K562 (cell line): ENCODE measurements at regions not wholly inside any gene's neighbourhood (a gene's known extent, or its start where the extent isn't known, plus 50 kb on each side); places are given as distances from the start of the nearest gene placed in this dataset.

ENCODE experiments used
- ATAC-seq: fragments of 200-7000 bp; cut with Tn5 transposase; 3 replicates; pipeline ENCODE4 v1.9.1; 2020; ENCODE audit warnings: moderate library complexity
- BruUV-seq: library from RNA; stranded (reverse); fragments of 400-500 nt; replicated peaks from 2 replicates; lab custom pipeline; 2021; lab: Mats Ljungman, UMichigan
- CTCF ChIA-PET: fragments of 300-600 bp; formaldehyde crosslinking; extraction: SDS; loops from one replicate; lab custom pipeline; 2021; ENCODE audit warnings: low intra/inter-chr PET ratio; lab: Yijun Ruan, JAX
- POLR2A ChIA-PET: fragments of 300-600, 350-650 bp; sonication (Branson Sonifier 250); formaldehyde crosslinking; extraction: SDS; loops from one replicate; lab custom pipeline; 2021; ENCODE audit warnings: antibody characterized with exemption, inconsistent platforms; lab: Yijun Ruan, JAX
- DNase-seq, 4 experiments: peaks; one replicate each; pipeline versions ENCODE4 v3.0.0 to v3.0.0-alpha.2; 2011 to 2018; ENCODE audit warnings: low spot score in 3 of 4, mixed read lengths in 3 of 4; ENCODE audit errors: extremely low read depth in 1 of 4
- FAIRE-seq: peaks from 2 replicates; lab custom pipeline; 2011; peaks lifted over from hg19 to GRCh38; lab: Jason Lieb, UNC
- H2AFZ ChIP-seq: 2 replicates; pipeline ENCODE4 v1.6.0; 2011; ENCODE audit warnings: low read depth, low read length, control low read depth, inconsistent platforms
- H3K27ac ChIP-seq: fragments of 200-600 bp; 3 replicates; pipeline ENCODE4 v1.8.0; 2011; ENCODE audit warnings: low read depth, mild to moderate bottlenecking, control low read depth, inconsistent platforms, low read length, moderate library complexity, mixed read lengths; ENCODE audit errors: extremely low read depth
- H3K27me3 ChIP-seq, 2 experiments: fragments of 300-600 bp in 1 of 2; 2 replicates in 1 of 2; 3 replicates in 1 of 2; pipeline versions ENCODE4 v1.6.0 to v1.8.0; 2011; ENCODE audit warnings: inconsistent platforms in 2 of 2, low read length in 2 of 2, mild to moderate bottlenecking in 1 of 2, mixed read lengths in 1 of 2, moderate library complexity in 1 of 2; ENCODE audit not compliant: control insufficient read depth in 2 of 2, insufficient read depth in 2 of 2
- H3K36me3 ChIP-seq: fragments of 300-600 bp; 3 replicates; pipeline ENCODE4 v1.8.0; 2011; ENCODE audit warnings: mild to moderate bottlenecking, low read length, inconsistent platforms; ENCODE audit not compliant: control insufficient read depth, insufficient read depth
- H3K4me1 ChIP-seq, 2 experiments: fragments of 200-600 bp in 1 of 2; replicated peaks in 1 of 2; 2 replicates in 1 of 2; 3 replicates in 1 of 2; pipeline versions ENCODE4 v1.5.1 to v1.8.0; 2011; ENCODE audit warnings: inconsistent platforms in 2 of 2, low read length in 2 of 2, mild to moderate bottlenecking in 1 of 2, mixed read lengths in 1 of 2, moderate library complexity in 1 of 2; ENCODE audit not compliant: control insufficient read depth in 2 of 2, insufficient read depth in 2 of 2
- H3K4me2 ChIP-seq: 2 replicates; pipeline ENCODE4 v1.6.1; 2011; ENCODE audit warnings: low read length, control low read depth, inconsistent platforms, mixed read lengths; ENCODE audit not compliant: insufficient read depth
- H3K4me3 ChIP-seq: fragments of 200-600 bp; sonication (generic), shearing (Covaris generic); 2 replicates; pipeline ENCODE4 v1.5.1; 2016; ENCODE audit warnings: control low read depth, inconsistent platforms
- H3K79me2 ChIP-seq: fragments of 200-600 bp; 3 replicates; pipeline ENCODE4 v1.8.0; 2011; ENCODE audit warnings: low read length, inconsistent platforms; ENCODE audit not compliant: control insufficient read depth, insufficient read depth
- H3K9ac ChIP-seq, 2 experiments: 2 replicates each; pipeline versions ENCODE4 v1.6.0 to v1.6.1; 2011; ENCODE audit warnings: low read depth in 2 of 2, low read length in 2 of 2, control low read depth in 1 of 2, inconsistent platforms in 1 of 2, mild to moderate bottlenecking in 1 of 2, mixed read lengths in 1 of 2; ENCODE audit not compliant: insufficient read depth in 1 of 2
- H3K9me1 ChIP-seq: one replicate; pipeline ENCODE4 v1.6.0; 2011; ENCODE audit warnings: inconsistent platforms, mild to moderate bottlenecking, low read length, moderate library complexity; ENCODE audit not compliant: control insufficient read depth, insufficient read depth
- H3K9me3 ChIP-seq: replicated peaks from 2 replicates; pipeline ENCODE4 v1.5.1; 2011; ENCODE audit warnings: low read depth, low read length, inconsistent platforms; ENCODE audit not compliant: control insufficient read depth, insufficient read depth
- H4K20me1 ChIP-seq: replicated peaks from 2 replicates; pipeline ENCODE4 v1.6.1; 2011; ENCODE audit warnings: low read length, inconsistent platforms, mixed read lengths; ENCODE audit not compliant: control insufficient read depth, insufficient read depth
- BHLHE40 ChIP-seq: IDR thresholded peaks from 2 replicates; pipeline ENCODE4 v1.6.1; 2011; ENCODE audit warnings: low read length, improper control_type of control experiment
- BRD4 ChIP-seq: fragments of 200-600 bp; sonication (generic); IDR thresholded peaks from 2 replicates; pipeline ENCODE4 v1.6.1; 2017; ENCODE audit warnings: inconsistent platforms
- CEBPZ ChIP-seq: fragments of 150-350 bp; IDR thresholded peaks from 2 replicates; pipeline ENCODE4 v1.6.1; 2014; ENCODE audit warnings: low read depth, mild to moderate bottlenecking, low read length, borderline replicate concordance
- HNRNPLL ChIP-seq: fragments of 200-400 bp; formaldehyde crosslinking; IDR thresholded peaks from 2 replicates; pipeline ENCODE4 v1.6.1; 2017; ENCODE audit warnings: low read length, low read depth, mild to moderate bottlenecking; ENCODE audit not compliant: poor library complexity, severe bottlenecking
- HOMEZ ChIP-seq: fragments of 250-450 bp; sonication (Bioruptor Pico); IDR thresholded peaks from 2 replicates; pipeline ENCODE4 v1.4.0; 2020; ENCODE audit warnings: mild to moderate bottlenecking, moderate library complexity
- MAFF ChIP-seq: IDR thresholded peaks from 2 replicates; pipeline ENCODE4 v1.6.1; 2012; ENCODE audit warnings: low read length, improper control_type of control experiment
- POLR2B ChIP-seq: fragments of 450-650 bp; IDR thresholded peaks from 2 replicates; pipeline ENCODE4 v1.6.1; 2018; ENCODE audit warnings: low read depth; ENCODE audit not compliant: partially characterized antibody
- RAD21 ChIP-seq, 2 experiments: fragments of 250-450 bp in 1 of 2; fragments of 450-650 bp in 1 of 2; sonication (Bioruptor Pico) in 1 of 2; formaldehyde crosslinking in 1 of 2; IDR thresholded peaks in 1 of 2; conservative IDR thresholded peaks in 1 of 2; 2 replicates each; pipeline versions ENCODE4 v1.4.0 to v1.8.0; 2020 to 2022; ENCODE audit warnings: mild to moderate bottlenecking in 2 of 2, moderate library complexity in 1 of 2
- SETDB1 ChIP-seq: IDR thresholded peaks from one replicate; pipeline ENCODE4 v1.6.1; 2012; ENCODE audit warnings: low read length, control low read depth, inconsistent platforms
- SIN3A ChIP-seq, 2 experiments: fragments of 150-350 bp in 1 of 2; IDR thresholded peaks; 2 replicates each; pipeline ENCODE4 v1.6.1; 2011 to 2016; ENCODE audit warnings: borderline replicate concordance in 2 of 2, low read depth in 2 of 2, low read length in 2 of 2, mild to moderate bottlenecking in 2 of 2, moderate library complexity in 2 of 2; ENCODE audit not compliant: control insufficient read depth in 1 of 2
- SMARCC2 ChIP-seq: fragments of 450-650 bp; IDR thresholded peaks from 2 replicates; pipeline ENCODE4 v1.6.1; 2017; ENCODE audit warnings: antibody characterized with exemption, moderate library complexity, mild to moderate bottlenecking, low read depth
- XRCC3 ChIP-seq: fragments of 450-650 bp; IDR thresholded peaks from 2 replicates; pipeline ENCODE4 v1.6.1; 2017; ENCODE audit warnings: mild to moderate bottlenecking, moderate library complexity
- ZFP36 ChIP-seq: fragments of 150-350 bp; IDR thresholded peaks from 2 replicates; pipeline ENCODE4 v1.6.1; 2018; ENCODE audit warnings: low read length, low read depth; ENCODE audit not compliant: partially characterized antibody
- ZKSCAN1 ChIP-seq: fragments of 150-350 bp; IDR thresholded peaks from 2 replicates; pipeline ENCODE4 v1.6.1; 2016; ENCODE audit warnings: low read depth, low read length
- ZNF217 ChIP-seq: sonication (generic); formaldehyde crosslinking; IDR thresholded peaks from 2 replicates; pipeline ENCODE4 v1.8.0; 2022; ENCODE audit warnings: mild to moderate bottlenecking, missing genetic modification reagents
- ZNF224 ChIP-seq: sonication (generic); formaldehyde crosslinking; IDR thresholded peaks from 2 replicates; pipeline ENCODE4 v1.8.0; 2022; ENCODE audit warnings: mild to moderate bottlenecking, missing genetic modification reagents
- ZNF282 ChIP-seq: sonication (generic); formaldehyde crosslinking; IDR thresholded peaks from 2 replicates; pipeline ENCODE4 v1.8.1; 2023; ENCODE audit warnings: missing genetic modification reagents
- ZNF354B ChIP-seq: fragments of 250-450 bp; sonication (Bioruptor Pico); IDR thresholded peaks from 2 replicates; pipeline ENCODE4 v1.4.0; 2020
- WGBS: fragments of 100-300 bp; shearing (Covaris generic); methylation state at CpG from one replicate; pipeline ENCODE4 v1.1.6; 2016; ENCODE audit warnings: low coverage, mixed read lengths; ENCODE audit not compliant: insufficient coverage; ENCODE audit errors: missing lambda C conversion rate; 5-methylcytosine and 5-hydroxymethylcytosine counted together
- in situ Hi-C: fragments of 300-500 bp; cut with MboI; formaldehyde crosslinking; loops from 4 replicates; pipeline ENCODE4 v1.15.0; 2018; ENCODE audit warnings: inconsistent platforms, mixed read lengths
- intact Hi-C: fragments of 100-400 bp; cut with micrococcal nuclease; formaldehyde crosslinking; loops from 2 replicates; pipeline ENCODE4 v1.14.2; 2022

DNA sequence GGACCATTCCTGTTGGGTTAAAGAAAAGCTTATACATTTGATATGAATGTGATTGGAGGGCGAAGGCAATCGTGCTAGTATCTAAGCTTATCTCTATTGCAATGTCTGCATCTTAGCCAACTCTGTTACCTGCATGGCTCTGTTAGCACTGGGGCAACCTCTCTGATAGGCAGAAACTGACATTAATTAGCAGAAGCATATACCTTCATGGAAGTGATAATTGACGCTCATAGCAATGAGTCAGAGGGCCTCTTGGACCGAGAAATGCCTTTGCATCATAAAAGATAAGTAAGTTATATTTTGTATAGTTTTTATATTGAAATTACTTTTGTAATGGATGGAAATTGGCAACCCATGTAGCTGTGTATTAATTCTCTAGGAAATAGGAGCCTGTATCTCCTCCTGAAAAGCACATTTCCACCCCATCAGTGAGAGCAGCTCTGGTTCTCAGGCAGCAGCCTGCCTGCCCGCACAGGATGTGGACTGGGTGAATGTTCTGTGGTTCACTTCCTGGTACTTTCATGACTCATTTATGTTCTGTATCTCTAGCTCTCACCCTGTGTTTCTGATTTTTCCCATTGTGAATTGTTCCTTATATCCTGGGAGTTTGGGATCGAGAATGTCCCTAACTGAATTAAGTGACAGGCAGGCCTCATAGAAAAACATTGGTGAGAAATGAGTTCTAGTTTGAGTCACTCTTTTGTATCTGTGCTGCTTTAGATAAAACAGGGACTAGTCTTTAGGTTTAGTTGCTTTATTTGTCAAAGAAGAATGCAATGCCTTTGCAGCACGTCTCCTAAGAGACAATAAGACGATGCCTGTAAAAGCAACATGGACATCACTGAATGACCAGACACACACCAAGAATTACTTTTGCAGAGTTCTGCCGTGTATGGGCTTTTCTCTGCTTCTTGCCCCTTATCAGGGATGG lies 344.9 kb downstream of the DCDC2C start:
- ChIA-PET POLR2A (no interaction called here), CTCF (no interaction called here)
- Histone ChIP-seq H3K4me2 (no peak overlapping the region), H3K9me1 (no peaks in the 10 kb centered on the region), H3K36me3 (no peaks in the 10 kb centered on the region), H3K27ac (no peak overlapping the region), H3K9ac (no peak overlapping the region), H3K79me2 (no peaks in the 10 kb centered on the region), H3K27me3 (no peaks in the 10 kb centered on the region), H2AFZ (no peak overlapping the region), H3K9me3 (no peaks in the 10 kb centered on the region), H3K4me1 (no peaks in the 10 kb centered on the region), H4K20me1 (no peaks in the 10 kb centered on the region), H3K4me3 (no peak overlapping the region)
- no peak for DNase-seq
- WGBS: 0% methylated on average over 9 of the region's 9 CpGs
- FAIRE-seq: no peak
- intact Hi-C loops: no loop called here
- in situ Hi-C loops: no loop called here
- no TSS peak for BruUV-seq
- no peak for ATAC-seq
- TF ChIP-seq CEBPZ: no peak
- no peak for TF ChIP-seq RAD21 (CRISPR knock-in tag; conservative IDR thresholded peaks at IDR 0.05 in 1 of 2, IDR thresholded peaks at IDR 0.05 in 1 of 2)
- no peak for TF ChIP-seq SMARCC2
- no peak for TF ChIP-seq BRD4
- no peak for TF ChIP-seq ZKSCAN1
- TF ChIP-seq SIN3A (IDR thresholded peaks at IDR 0.05; ENCODE audit: borderline replicate concordance in 2 of 2, control insufficient read depth in 1 of 2, low read depth in 2 of 2, low read length in 2 of 2): no peak
- TF ChIP-seq ZNF217 (CRISPR knock-in tag): no peak
- no peak for TF ChIP-seq HNRNPLL
- TF ChIP-seq ZNF354B: no peak
- TF ChIP-seq ZNF282 (CRISPR knock-in tag): no peak
- TF ChIP-seq XRCC3: no peak
- no peak for TF ChIP-seq ZNF224 (CRISPR knock-in tag)
- TF ChIP-seq MAFF: no peak
- no peak for TF ChIP-seq POLR2B
- no peak for TF ChIP-seq ZFP36
- no peak for TF ChIP-seq SETDB1
- TF ChIP-seq HOMEZ: no peak
- no peak for TF ChIP-seq BHLHE40
